ENCODE measurements at regions not wholly inside any gene's neighbourhood (a gene's known extent, or its start where the extent isn't known, plus 50 kb on each side); places are given as distances from the start of the nearest gene placed in this dataset.
A peak's percentile ranks its signal among the peaks of the same experiment; 100 is the strongest.

DNA sequence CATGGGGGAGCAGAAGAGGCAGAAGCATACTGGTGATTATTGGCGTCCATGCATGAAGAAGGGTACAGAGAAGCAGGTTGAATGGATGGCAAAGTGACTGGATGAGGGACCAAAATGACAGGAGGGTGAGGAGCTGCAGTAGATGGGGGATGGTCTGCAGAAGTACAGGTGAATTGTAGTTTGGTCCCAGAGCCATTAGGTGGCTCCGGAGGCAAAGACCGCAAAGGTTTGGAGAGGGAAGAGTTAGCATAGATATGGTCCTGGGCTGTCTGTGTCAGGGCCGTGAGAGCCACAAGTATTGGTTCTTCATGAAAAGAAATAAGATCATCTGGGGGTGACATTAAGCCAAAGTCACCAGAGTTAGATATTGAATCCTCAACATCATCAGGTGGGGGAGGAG is 59.0 kb upstream of the ZNF726 start:
- ATAC-seq (no peak), DNase-seq (ENCODE audit: low spot score in 2 of 2) (no peak)
- no peaks in the 10 kb centered on the region for H3K36me3 Mint-ChIP-seq
- no peak overlapping the region for H3K27ac Mint-ChIP-seq
- no peak overlapping the region for H3K4me3 Mint-ChIP-seq
- no peaks in the 10 kb centered on the region for H3K4me1 Mint-ChIP-seq
- peaks cover 18% of the 10 kb centered on the region for H3K9me3 Mint-ChIP-seq

DNA sequence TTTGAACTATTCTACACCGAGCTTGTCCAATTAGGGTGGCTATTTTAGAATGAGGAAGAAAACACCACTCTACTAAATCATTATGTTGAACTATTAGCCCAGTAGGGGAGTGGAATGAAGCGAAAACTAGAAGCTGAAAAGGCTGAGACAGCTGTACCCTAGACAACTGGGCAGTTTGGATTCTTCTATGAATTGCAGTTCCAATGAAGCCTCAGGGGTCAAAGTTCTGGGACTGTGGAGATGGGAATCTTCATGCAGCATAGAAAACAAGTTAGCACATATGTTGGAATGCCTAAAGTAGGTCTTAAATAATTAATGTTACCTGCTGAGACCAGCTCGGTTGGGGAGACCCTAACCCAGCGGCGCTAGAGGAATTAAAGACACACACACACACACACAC is 62.7 kb upstream of the ZNF726 start:
- Mint-ChIP-seq H3K36me3 (no peaks in the 10 kb centered on the region), H3K4me3 (no peak overlapping the region), H3K4me1 (no peaks in the 10 kb centered on the region), H3K27ac (no peak overlapping the region), H3K9me3 (peaks cover 27% of the 10 kb centered on the region)
- DNase-seq (ENCODE audit: low spot score in 2 of 2) (no peak), ATAC-seq (no peak)

DNA sequence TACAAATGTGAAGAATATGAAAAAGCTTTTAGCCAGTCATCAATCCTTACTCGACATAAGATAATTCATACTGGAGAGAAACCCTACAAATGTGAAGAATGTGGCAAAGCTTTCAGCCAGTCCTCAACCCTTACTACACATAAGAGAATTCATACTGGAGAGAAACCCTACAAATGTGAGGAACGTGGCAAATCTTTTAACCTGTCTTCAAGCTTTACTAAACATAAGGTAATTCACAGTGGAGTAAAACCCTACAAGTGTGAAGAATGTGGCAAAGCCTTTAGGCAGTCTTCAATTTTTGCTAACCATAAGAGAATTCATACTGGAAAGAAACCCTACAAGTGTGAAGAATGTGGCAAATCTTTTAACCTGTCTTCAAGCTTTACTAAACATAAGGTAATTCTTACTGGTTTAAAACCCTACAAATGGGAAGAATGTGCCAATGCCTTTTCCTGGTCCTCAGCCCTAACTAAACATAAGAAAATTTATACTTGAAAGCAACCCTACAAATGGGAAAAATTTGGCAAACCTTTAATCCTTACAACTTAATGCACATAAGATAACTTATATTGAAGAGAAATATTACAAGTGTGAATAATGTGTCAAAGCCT is 74.1 kb upstream of the ZNF681 start:
- Mint-ChIP-seq H3K36me3 (no peaks in the 10 kb centered on the region), H3K4me3 (no peak overlapping the region), H3K27ac (no peak overlapping the region), H3K4me1 (no peaks in the 10 kb centered on the region), H3K9me3 (peaks cover 34% of the 10 kb centered on the region)
- DNase-seq (ENCODE audit: low spot score in 2 of 2) (no peak), ATAC-seq (no peak)

DNA sequence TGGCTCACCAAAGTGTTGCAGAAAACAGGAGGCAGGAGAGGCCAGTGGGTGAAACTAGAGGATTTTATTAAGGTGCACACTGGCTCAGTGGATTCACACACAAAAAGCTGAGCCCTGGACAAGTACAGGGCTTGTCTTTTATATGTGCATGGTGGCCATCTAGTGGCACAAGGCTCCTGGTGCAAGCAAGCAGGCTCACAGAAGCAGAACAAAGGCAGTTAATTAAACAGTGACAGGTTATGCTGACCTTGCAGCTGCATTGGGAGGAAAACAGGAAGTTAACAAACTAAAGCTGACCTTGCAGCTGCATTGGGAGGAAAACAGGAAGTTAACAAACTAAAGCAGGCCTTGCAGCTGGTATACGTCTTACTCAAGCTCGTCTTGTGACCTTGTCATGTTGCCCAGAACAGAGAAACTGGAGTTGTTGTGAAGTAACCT is 65.3 kb upstream of the ZNF681 start:
- ATAC-seq: peak; percentile 51
- Mint-ChIP-seq H3K27ac (no peak overlapping the region), H3K4me1 (no peaks in the 10 kb centered on the region), H3K36me3 (no peaks in the 10 kb centered on the region), H3K4me3 (no peak overlapping the region), H3K9me3 (peaks cover 20% of the 10 kb centered on the region)
- DNase-seq (ENCODE audit: low spot score in 2 of 2): no peak

DNA sequence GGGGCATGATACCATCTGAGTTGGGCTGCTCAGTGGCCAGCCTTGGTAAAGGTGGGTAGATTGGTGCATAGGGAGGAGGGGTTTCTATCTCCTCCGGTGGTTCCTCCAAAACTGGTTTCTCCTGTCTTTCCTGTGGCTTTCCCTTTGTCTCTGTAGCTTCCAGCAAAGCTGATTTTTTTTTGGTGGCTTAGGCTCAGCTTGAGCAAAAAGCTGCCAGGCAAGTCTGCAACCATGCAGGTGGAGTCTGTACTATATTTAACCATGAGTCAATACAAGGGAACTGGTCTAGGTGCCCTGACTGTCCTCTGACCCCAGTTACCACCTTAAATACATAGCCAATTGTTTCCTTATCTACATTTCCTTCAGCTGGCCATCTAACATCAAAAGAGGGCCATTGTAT is 64.0 kb upstream of the ZNF681 start:
- Mint-ChIP-seq H3K9me3 (peaks cover 19% of the 10 kb centered on the region), H3K4me1 (no peaks in the 10 kb centered on the region), H3K4me3 (no peak overlapping the region), H3K36me3 (no peaks in the 10 kb centered on the region), H3K27ac (no peak overlapping the region)
- no peak for DNase-seq (ENCODE audit: low spot score in 2 of 2)
- ATAC-seq: no peak

DNA sequence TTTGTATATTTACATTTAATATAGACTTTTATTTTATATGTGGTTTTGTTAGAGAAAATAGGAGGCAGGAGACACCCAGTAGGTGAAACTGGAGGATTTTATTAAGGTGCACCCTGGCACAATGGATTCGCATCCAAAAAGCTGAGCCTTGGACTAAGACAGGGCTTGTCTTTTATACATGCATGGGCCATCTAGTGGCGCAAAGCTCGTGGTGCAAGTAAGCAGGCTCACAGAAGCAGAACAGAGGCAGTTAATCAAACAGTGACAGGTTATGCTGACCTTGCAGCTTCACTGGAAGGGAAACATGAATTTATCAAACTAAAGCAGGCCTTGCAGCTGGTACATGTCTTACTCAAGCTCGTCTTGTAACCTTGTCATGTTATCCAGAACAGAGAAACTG is 58.8 kb upstream of the ZNF681 start:
- no peak for ATAC-seq
- Mint-ChIP-seq H3K4me3 (no peak overlapping the region), H3K4me1 (no peaks in the 10 kb centered on the region), H3K9me3 (peaks cover 10% of the 10 kb centered on the region), H3K36me3 (no peaks in the 10 kb centered on the region), H3K27ac (no peak overlapping the region)
- peak in 1 of 2 donors; percentile 54 for DNase-seq (ENCODE audit: low spot score in 2 of 2)

- DNase-seq (ENCODE audit: low spot score in 2 of 2) (no peak), ATAC-seq (no peak)
- Mint-ChIP-seq H3K36me3 (no peaks in the 10 kb centered on the region), H3K27ac (no peak overlapping the region), H3K4me3 (no peak overlapping the region), H3K4me1 (no peaks in the 10 kb centered on the region), H3K9me3 (no peaks in the 10 kb centered on the region)
These were observed 51.8 kb upstream of the ZNF681 start for GRCh38 chr19:23810496-23810895.

Measured in stimulated activated effector memory CD8-positive, alpha-beta T cell treated with anti-CD3 and anti-CD28 coated beads, Interleukin-12 subunit alpha, Interleukin-12 subunit beta, amount 100 ng/mL, for 72 hours (primary cell).